ENCODE measurements at regions not wholly inside any gene's neighbourhood (a gene's known extent, or its start where the extent isn't known, plus 50 kb on each side); places are given as distances from the start of the nearest gene placed in this dataset.

DNA sequence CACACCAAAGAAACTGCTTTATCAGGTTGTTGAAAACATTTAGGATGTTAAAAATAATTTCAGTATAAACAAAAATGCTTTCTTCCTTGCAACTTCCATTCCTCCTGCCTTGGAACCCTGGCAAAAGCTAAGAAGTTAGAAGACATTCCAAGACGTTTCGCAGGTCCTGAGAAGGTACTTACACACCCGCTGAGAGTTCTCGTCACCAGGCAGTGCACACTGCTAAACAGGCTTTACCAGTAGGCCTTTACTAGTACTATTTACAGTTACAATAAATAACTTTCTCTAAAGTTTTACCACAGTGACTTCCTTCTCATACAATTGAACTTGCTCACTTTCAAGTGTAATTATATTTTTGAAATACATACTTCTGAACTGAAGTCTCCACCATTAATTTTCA lies 81.4 kb upstream of the RPS6KA2 start:
- TF ChIP-seq EZH2phosphoT487 (IDR thresholded peaks at IDR 0.05; ENCODE audit: borderline replicate concordance): no peak
- TF ChIP-seq, protein P1, sequence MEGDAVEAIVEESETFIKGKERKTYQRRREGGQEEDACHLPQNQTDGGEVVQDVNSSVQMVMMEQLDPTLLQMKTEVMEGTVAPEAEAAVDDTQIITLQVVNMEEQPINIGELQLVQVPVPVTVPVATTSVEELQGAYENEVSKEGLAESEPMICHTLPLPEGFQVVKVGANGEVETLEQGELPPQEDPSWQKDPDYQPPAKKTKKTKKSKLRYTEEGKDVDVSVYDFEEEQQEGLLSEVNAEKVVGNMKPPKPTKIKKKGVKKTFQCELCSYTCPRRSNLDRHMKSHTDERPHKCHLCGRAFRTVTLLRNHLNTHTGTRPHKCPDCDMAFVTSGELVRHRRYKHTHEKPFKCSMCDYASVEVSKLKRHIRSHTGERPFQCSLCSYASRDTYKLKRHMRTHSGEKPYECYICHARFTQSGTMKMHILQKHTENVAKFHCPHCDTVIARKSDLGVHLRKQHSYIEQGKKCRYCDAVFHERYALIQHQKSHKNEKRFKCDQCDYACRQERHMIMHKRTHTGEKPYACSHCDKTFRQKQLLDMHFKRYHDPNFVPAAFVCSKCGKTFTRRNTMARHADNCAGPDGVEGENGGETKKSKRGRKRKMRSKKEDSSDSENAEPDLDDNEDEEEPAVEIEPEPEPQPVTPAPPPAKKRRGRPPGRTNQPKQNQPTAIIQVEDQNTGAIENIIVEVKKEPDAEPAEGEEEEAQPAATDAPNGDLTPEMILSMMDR (conservative IDR thresholded peaks at IDR 0.05; ENCODE audit: low read length): no peak

DNA sequence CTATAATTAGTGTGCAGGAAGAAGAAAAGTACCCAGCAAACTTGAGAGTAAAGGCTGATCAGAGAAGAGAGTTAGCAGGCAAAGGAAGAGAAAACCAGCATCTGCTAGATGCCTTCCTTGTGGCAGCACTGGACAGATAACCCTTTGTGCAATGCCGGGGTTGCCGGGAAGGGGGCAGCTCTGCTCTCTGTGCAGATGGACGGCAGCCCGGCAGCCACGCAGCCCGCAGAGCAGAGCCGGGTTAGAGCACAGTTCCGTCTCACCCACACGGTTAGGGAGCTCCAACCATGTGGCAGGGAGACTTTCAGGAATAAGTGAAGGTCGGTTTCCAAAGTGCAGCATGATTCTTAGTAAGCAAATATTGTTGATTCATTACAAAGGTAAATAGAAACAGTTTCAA lies 80.0 kb upstream of the RPS6KA2 start:
- no peak for TF ChIP-seq EZH2phosphoT487 (IDR thresholded peaks at IDR 0.05; ENCODE audit: borderline replicate concordance)
- TF ChIP-seq, protein P1 (conservative IDR thresholded peaks at IDR 0.05; ENCODE audit: low read length): peak; percentile 46
- H3K36me3 ChIP-seq (ENCODE audit: insufficient read depth, low read length): no peaks in the 10 kb centered on the region
- no peaks in the 10 kb centered on the region for H3K9me2 ChIP-seq (replicated peaks; ENCODE audit: low read depth, low read length)
- peak overlapping the region; percentile 67 for H2AFZ ChIP-seq (ENCODE audit: low read length)
- no peaks in the 10 kb centered on the region for H3K79me2 ChIP-seq (ENCODE audit: insufficient read depth, low read length)
- no peaks in the 10 kb centered on the region for H4K20me1 ChIP-seq (ENCODE audit: insufficient read depth, low read length, poor library complexity, severe bottlenecking)
- no peaks in the 10 kb centered on the region for H3K27me3 ChIP-seq (ENCODE audit: insufficient read depth, low read length, poor library complexity, severe bottlenecking)
- no peaks in the 10 kb centered on the region for H3K4me1 ChIP-seq (ENCODE audit: insufficient read depth, low read length, poor library complexity, severe bottlenecking)
- no peak overlapping the region for H3K9ac ChIP-seq (ENCODE audit: low read depth, low read length, poor library complexity, severe bottlenecking)
- H3K9me3 ChIP-seq (ENCODE audit: insufficient read depth, low read depth, low read length): peaks cover 3% of the 10 kb centered on the region; the same call in 1 of the 2 replicates
- no peak overlapping the region for H3K4me3 ChIP-seq (ENCODE audit: low read length, poor library complexity, severe bottlenecking)
- no peak overlapping the region for H3K4me2 ChIP-seq (ENCODE audit: low read depth, low read length, poor library complexity, severe bottlenecking)
- no peaks in the 10 kb centered on the region for H3F3A ChIP-seq (ENCODE audit: low read depth)

More for the DNA sequence above, 81.4 kb upstream of the RPS6KA2 start:
- H3K4me2 ChIP-seq (ENCODE audit: low read depth, low read length, poor library complexity, severe bottlenecking): no peak overlapping the region
- peaks cover 3% of the 10 kb centered on the region; the same call in 1 of the 2 replicates for H3K9me3 ChIP-seq (ENCODE audit: insufficient read depth, low read depth, low read length)
- H3K79me2 ChIP-seq (ENCODE audit: insufficient read depth, low read length): no peaks in the 10 kb centered on the region
- no peak overlapping the region for H3K9ac ChIP-seq (ENCODE audit: low read depth, low read length, poor library complexity, severe bottlenecking)
- no peak overlapping the region for H3K4me3 ChIP-seq (ENCODE audit: low read length, poor library complexity, severe bottlenecking)
- H3K9me2 ChIP-seq (replicated peaks; ENCODE audit: low read depth, low read length): no peaks in the 10 kb centered on the region
- H3F3A ChIP-seq (ENCODE audit: low read depth): no peaks in the 10 kb centered on the region
- no peaks in the 10 kb centered on the region for H3K36me3 ChIP-seq (ENCODE audit: insufficient read depth, low read length)
- no peaks in the 10 kb centered on the region for H3K27me3 ChIP-seq (ENCODE audit: insufficient read depth, low read length, poor library complexity, severe bottlenecking)
- no peak overlapping the region for H2AFZ ChIP-seq (ENCODE audit: low read length)
- no peaks in the 10 kb centered on the region for H3K4me1 ChIP-seq (ENCODE audit: insufficient read depth, low read length, poor library complexity, severe bottlenecking)
- H4K20me1 ChIP-seq (ENCODE audit: insufficient read depth, low read length, poor library complexity, severe bottlenecking): no peaks in the 10 kb centered on the region

DNA sequence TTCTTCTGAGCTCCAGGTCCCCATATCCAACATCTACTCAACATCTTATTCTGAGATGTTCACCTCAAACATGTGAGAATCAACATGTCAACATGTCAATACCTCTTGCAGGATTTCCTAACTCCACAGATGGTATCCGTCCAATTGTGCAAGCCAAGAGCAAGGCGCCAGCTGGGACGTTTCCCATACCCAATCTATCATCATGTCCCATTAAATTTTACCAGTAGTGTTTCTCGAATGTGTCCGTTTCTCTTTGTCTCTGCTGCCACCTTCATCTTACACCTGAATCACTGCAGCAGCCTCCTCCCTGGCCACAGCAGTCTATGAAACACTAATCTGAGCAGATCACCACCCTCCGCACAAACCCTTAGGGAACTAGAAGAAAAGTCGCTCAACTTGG lies 78.0 kb upstream of the RPS6KA2 start:
- Histone ChIP-seq H4K20me1 (ENCODE audit: insufficient read depth, low read length, poor library complexity, severe bottlenecking) (no peaks in the 10 kb centered on the region), H3K4me1 (ENCODE audit: insufficient read depth, low read length, poor library complexity, severe bottlenecking) (no peaks in the 10 kb centered on the region), H3K27me3 (ENCODE audit: insufficient read depth, low read length, poor library complexity, severe bottlenecking) (no peaks in the 10 kb centered on the region), H3K9ac (ENCODE audit: low read depth, low read length, poor library complexity, severe bottlenecking) (no peak overlapping the region), H2AFZ (ENCODE audit: low read length) (no peak overlapping the region), H3F3A (ENCODE audit: low read depth) (no peaks in the 10 kb centered on the region), H3K36me3 (ENCODE audit: insufficient read depth, low read length) (no peaks in the 10 kb centered on the region), H3K79me2 (ENCODE audit: insufficient read depth, low read length) (no peaks in the 10 kb centered on the region), H3K9me2 (replicated peaks; ENCODE audit: low read depth, low read length) (no peaks in the 10 kb centered on the region), H3K4me2 (ENCODE audit: low read depth, low read length, poor library complexity, severe bottlenecking) (no peak overlapping the region), H3K4me3 (ENCODE audit: low read length, poor library complexity, severe bottlenecking) (no peak overlapping the region), H3K9me3 (ENCODE audit: insufficient read depth, low read depth, low read length) (no peaks in the 10 kb centered on the region)
- TF ChIP-seq EZH2phosphoT487 (IDR thresholded peaks at IDR 0.05; ENCODE audit: borderline replicate concordance): no peak
- TF ChIP-seq, protein P1 (conservative IDR thresholded peaks at IDR 0.05; ENCODE audit: low read length): no peak

Data from Loucy (cell line).